ENCODE measurements at regions not wholly inside any gene's neighbourhood (a gene's known extent, or its start where the extent isn't known, plus 50 kb on each side); places are given as distances from the start of the nearest gene placed in this dataset.

- H3K27me3 ChIP-seq (ENCODE audit: low read depth) = no peaks in the 10 kb centered on the region
- no peak for TF ChIP-seq CTCF (IDR thresholded peaks at IDR 0.05; ENCODE audit: borderline replicate concordance)
- intact Hi-C loops (cut with micrococcal nuclease) = no loop called here
- no peak overlapping the region for H3K27ac ChIP-seq (replicated peaks)
- H3K4me1 ChIP-seq = no peaks in the 10 kb centered on the region
- H3K9me3 ChIP-seq (replicated peaks) = peaks cover 13% of the 10 kb centered on the region
- no peak for DNase-seq
- no peaks in the 10 kb centered on the region for H3K36me3 ChIP-seq
- no peak overlapping the region for H3K4me3 ChIP-seq
Observed at GRCh38 chr1:222087221-222087920, 345.5 kb upstream of the DUSP10 start.

GRCh38 chr1:222084996-222085395 lies 343.1 kb upstream of the DUSP10 start:
- no peak for TF ChIP-seq CTCF (IDR thresholded peaks at IDR 0.05; ENCODE audit: borderline replicate concordance)
- Histone ChIP-seq H3K27ac (replicated peaks) (no peak overlapping the region), H3K4me3 (no peak overlapping the region), H3K27me3 (ENCODE audit: low read depth) (no peaks in the 10 kb centered on the region), H3K9me3 (replicated peaks) (peaks cover 13% of the 10 kb centered on the region), H3K4me1 (no peaks in the 10 kb centered on the region), H3K36me3 (no peaks in the 10 kb centered on the region)
- no peak for DNase-seq
- intact Hi-C loops (cut with micrococcal nuclease) = no loop called here

- Histone ChIP-seq H3K27me3 (ENCODE audit: low read depth) (no peaks in the 10 kb centered on the region), H3K4me3 (no peak overlapping the region), H3K36me3 (no peaks in the 10 kb centered on the region), H3K27ac (replicated peaks) (no peak overlapping the region), H3K4me1 (no peaks in the 10 kb centered on the region), H3K9me3 (replicated peaks) (peaks cover 13% of the 10 kb centered on the region)
- DNase-seq = no peak
- intact Hi-C loops (cut with micrococcal nuclease) = no loop called here
- TF ChIP-seq CTCF (IDR thresholded peaks at IDR 0.05; ENCODE audit: borderline replicate concordance) = no peak
Observed at GRCh38 chr1:222084048-222084447, 342.2 kb upstream of the DUSP10 start.

DNA sequence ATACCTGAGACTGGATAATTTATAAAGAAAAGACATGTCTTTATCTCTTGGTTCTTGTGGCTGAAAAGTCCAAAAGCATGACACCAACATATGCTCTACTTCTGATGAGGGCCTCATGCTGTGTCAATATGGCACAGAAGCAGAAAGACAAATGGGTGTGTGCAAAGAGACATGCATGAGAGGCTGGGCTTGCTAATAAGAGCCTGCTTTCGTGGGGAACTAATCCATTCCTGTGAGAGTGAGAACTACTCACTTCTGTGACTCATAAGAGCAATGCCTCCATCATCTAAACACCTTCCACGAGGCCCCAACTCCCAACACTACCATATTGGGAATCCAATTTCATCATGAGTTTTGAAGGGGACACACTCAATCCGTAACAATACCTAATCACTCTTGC lies 340.0 kb upstream of the DUSP10 start:
- no peak overlapping the region for H3K4me3 ChIP-seq
- DNase-seq = no peak
- TF ChIP-seq CTCF (IDR thresholded peaks at IDR 0.05; ENCODE audit: borderline replicate concordance) = no peak
- H3K27me3 ChIP-seq (ENCODE audit: low read depth) = no peaks in the 10 kb centered on the region
- intact Hi-C loops (cut with micrococcal nuclease) = no loop called here
- peaks cover 13% of the 10 kb centered on the region for H3K9me3 ChIP-seq (replicated peaks)
- H3K36me3 ChIP-seq = no peaks in the 10 kb centered on the region
- H3K27ac ChIP-seq (replicated peaks) = no peak overlapping the region
- H3K4me1 ChIP-seq = peaks cover 4% of the 10 kb centered on the region

DNA sequence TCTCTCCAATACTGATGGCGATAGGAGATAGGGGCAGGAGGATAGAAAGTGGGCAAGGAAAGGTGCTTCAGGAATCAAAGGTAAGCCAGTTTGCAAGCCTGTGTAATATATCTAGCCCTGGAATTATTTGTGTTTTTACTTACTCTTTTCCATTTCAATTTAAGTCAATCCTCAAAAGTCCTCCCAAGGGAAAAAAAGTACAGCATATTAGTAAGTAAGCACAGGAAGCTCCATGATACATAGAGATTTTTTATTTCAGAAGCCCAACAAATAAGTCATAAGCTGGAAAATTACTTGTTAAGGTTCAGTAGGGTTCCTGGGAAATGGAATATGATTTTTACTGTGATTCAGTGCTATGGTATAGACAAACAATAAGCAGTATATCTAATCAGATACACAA lies 337.7 kb upstream of the DUSP10 start:
- Histone ChIP-seq H3K4me1 (peaks cover 4% of the 10 kb centered on the region), H3K36me3 (no peaks in the 10 kb centered on the region), H3K27me3 (ENCODE audit: low read depth) (no peaks in the 10 kb centered on the region), H3K9me3 (replicated peaks) (peaks cover 12% of the 10 kb centered on the region), H3K4me3 (no peak overlapping the region), H3K27ac (replicated peaks) (no peak overlapping the region)
- intact Hi-C loops (cut with micrococcal nuclease) = no loop called here
- no peak for TF ChIP-seq CTCF (IDR thresholded peaks at IDR 0.05; ENCODE audit: borderline replicate concordance)
- no peak for DNase-seq
